ENCODE measurements at regions not wholly inside any gene's neighbourhood (a gene's known extent, or its start where the extent isn't known, plus 50 kb on each side); places are given as distances from the start of the nearest gene placed in this dataset.

DNA sequence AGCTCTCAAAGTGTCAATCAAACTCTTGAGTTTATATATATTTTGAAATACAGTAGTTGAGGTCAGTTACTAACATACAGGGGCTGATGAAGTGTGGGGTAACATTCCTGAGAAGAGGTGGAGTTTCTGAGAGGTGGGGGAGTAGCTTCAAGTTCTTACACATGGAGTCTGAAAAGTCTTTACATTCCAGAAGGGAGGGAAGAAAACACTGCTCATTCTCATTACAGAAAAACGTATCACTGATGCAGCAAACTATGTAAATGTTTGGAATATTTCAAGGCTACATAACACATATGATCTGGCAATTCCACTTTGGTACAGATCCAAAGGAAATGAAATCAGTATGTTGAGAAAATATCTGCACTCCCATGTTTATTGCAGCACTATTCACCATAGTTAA lies 1065.8 kb upstream of the B3GALT2 start:
- no peaks in the 10 kb centered on the region for H3K27me3 Mint-ChIP-seq (ENCODE audit: low read depth, poor library complexity)
- TF ChIP-seq, protein P1, sequence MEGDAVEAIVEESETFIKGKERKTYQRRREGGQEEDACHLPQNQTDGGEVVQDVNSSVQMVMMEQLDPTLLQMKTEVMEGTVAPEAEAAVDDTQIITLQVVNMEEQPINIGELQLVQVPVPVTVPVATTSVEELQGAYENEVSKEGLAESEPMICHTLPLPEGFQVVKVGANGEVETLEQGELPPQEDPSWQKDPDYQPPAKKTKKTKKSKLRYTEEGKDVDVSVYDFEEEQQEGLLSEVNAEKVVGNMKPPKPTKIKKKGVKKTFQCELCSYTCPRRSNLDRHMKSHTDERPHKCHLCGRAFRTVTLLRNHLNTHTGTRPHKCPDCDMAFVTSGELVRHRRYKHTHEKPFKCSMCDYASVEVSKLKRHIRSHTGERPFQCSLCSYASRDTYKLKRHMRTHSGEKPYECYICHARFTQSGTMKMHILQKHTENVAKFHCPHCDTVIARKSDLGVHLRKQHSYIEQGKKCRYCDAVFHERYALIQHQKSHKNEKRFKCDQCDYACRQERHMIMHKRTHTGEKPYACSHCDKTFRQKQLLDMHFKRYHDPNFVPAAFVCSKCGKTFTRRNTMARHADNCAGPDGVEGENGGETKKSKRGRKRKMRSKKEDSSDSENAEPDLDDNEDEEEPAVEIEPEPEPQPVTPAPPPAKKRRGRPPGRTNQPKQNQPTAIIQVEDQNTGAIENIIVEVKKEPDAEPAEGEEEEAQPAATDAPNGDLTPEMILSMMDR (IDR thresholded peaks at IDR 0.05), result no peak
- DNase-seq, result no peak
- H3K9me3 Mint-ChIP-seq, result peaks cover 6% of the 10 kb centered on the region
- no peaks in the 10 kb centered on the region for H3K36me3 Mint-ChIP-seq (ENCODE audit: low read depth)
- no peak overlapping the region for H3K27ac Mint-ChIP-seq
- no peak overlapping the region for H3K4me3 Mint-ChIP-seq
- peaks cover 1% of the 10 kb centered on the region for H3K4me1 Mint-ChIP-seq

DNA sequence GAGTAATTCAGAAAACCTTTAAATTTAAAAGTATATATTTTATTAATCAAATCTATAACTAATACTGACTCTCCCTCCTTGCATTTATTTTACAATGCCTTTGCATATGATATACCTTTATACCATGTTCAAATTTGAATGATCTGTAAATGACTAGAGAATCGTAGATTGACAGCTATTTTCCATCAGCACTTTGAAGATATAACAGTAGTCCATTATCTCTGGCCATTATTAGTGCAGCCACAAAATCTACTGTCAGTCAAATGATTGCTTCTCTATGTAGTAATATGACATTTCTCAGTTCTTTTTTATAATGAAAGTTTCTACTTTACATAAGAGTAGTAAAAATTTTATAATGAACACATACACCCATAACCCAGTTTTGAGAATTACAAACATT lies 1054.8 kb upstream of the B3GALT2 start:
- H3K4me3 Mint-ChIP-seq, result no peak overlapping the region

DNA sequence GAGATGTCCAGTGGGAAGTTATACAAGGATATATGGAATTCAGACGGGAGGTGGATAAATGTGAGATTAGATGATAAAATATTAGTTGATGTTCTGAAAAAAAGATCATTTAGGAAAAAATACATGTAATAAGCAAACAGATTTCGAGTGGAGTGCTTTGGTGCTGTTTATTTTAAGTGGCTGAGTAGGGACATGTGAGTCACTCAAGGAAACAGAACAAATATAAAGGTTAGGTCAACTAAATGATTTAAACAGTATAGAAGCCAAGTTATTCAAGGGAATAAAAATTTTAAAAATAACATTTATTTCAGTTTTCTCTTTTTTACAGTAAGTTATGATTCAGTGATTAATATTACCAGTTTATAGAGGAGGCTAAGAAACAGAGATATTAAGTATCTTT lies 1046.7 kb upstream of the B3GALT2 start:
- H3K27me3 Mint-ChIP-seq (ENCODE audit: low read depth, poor library complexity), result no peaks in the 10 kb centered on the region
- TF ChIP-seq, protein P1 (IDR thresholded peaks at IDR 0.05), result no peak
- H3K4me1 Mint-ChIP-seq, result peaks cover 4% of the 10 kb centered on the region
- H3K36me3 Mint-ChIP-seq (ENCODE audit: low read depth), result no peaks in the 10 kb centered on the region
- no peak overlapping the region for H3K27ac Mint-ChIP-seq
- no peaks in the 10 kb centered on the region for H3K9me3 Mint-ChIP-seq
- no peak for DNase-seq
- no peak overlapping the region for H3K4me3 Mint-ChIP-seq

More for the DNA sequence above, 1054.8 kb upstream of the B3GALT2 start:
- no peaks in the 10 kb centered on the region for H3K36me3 Mint-ChIP-seq (ENCODE audit: low read depth)
- peaks cover 3% of the 10 kb centered on the region for H3K27me3 Mint-ChIP-seq (ENCODE audit: low read depth, poor library complexity)
- no peak for DNase-seq
- H3K27ac Mint-ChIP-seq, result no peak overlapping the region
- H3K9me3 Mint-ChIP-seq, result peaks cover 3% of the 10 kb centered on the region
- TF ChIP-seq, protein P1 (IDR thresholded peaks at IDR 0.05), result no peak
- peaks cover under 1% of the 10 kb centered on the region for H3K4me1 Mint-ChIP-seq

DNA sequence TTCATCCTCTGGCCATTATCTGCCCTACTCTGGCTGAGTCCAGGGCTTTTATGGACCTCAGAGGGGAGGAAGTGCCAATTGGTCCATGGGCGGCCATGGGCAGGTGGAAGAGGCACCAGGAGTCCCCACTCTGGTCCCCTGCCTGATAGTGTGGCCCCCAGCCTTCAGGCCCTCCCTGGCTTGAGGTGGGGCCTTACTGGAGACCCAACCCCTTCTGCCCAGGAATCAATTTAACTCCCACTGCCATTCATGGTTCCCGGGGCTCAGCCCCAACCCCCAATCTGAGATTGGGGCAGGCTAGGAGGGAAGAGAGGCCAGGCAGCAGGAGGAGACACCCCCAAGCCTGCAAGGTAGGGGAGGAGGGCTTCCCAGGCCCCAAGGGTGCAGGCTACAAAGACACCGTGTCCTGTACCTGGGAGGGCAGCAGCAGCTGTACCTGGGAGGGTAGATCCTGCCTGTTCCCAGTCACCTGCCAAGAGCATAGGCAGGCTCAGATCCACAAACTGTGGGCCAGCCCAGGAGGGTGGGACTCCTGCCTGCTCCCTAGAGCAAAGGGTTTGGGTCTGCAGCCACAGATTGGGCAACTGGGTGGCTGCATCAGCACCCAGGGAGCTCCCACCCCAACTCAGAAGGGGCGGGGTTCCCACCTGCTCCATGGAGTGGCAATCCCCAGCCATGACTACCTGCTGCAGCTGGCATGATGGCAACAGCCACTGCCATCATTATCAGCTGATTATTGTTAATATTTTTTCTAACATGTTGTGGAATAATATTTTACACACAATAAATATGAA lies 1044.1 kb upstream of the B3GALT2 start:
- Mint-ChIP-seq H3K4me3 (no peak overlapping the region), H3K27ac (no peak overlapping the region), H3K36me3 (ENCODE audit: low read depth) (no peaks in the 10 kb centered on the region), H3K4me1 (peaks cover 8% of the 10 kb centered on the region), H3K27me3 (ENCODE audit: low read depth, poor library complexity) (no peaks in the 10 kb centered on the region), H3K9me3 (no peaks in the 10 kb centered on the region)
- no peak for DNase-seq
- TF ChIP-seq, protein P1 (IDR thresholded peaks at IDR 0.05), result no peak

DNA sequence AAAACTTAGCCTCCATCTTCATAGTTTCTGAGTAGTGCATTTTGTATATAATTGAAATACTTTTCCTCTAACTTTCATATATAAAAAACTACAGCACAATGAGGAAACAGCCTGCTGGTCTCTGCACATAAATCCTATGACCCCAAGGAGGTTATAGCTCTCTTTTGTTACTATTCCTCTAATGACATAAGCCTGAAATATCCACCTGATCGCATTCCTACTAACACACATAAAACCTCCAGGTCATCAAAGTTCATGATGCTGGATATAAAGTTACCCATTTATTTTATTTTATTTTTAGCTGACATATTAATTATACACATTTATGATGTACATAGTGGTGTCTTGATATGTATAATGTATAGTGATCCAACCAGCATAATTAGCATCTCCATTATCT lies 1042.0 kb upstream of the B3GALT2 start:
- no peaks in the 10 kb centered on the region for H3K27me3 Mint-ChIP-seq (ENCODE audit: low read depth, poor library complexity)
- no peak overlapping the region for H3K27ac Mint-ChIP-seq
- TF ChIP-seq, protein P1 (IDR thresholded peaks at IDR 0.05), result no peak
- no peaks in the 10 kb centered on the region for H3K9me3 Mint-ChIP-seq
- no peaks in the 10 kb centered on the region for H3K36me3 Mint-ChIP-seq (ENCODE audit: low read depth)
- H3K4me1 Mint-ChIP-seq, result peaks cover 4% of the 10 kb centered on the region
- H3K4me3 Mint-ChIP-seq, result no peak overlapping the region
- no peak for DNase-seq

DNA sequence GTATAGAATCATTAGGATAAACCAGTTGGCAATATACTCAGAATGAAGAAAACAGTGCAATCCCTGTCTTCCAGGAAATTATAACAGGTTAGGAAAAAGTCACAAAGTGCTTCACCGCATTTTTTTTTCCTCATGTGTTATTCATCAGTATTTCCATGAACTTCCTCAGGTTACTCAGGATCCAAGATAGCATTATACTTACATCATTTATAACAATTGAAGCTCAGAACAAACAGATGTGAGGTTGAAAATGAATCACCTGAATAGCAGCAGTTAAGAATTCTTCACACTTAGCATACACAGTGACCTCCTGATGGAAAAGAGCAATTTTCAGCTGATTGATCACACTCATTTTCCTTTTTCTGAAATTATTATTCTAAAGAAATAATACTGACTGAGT lies 1040.7 kb upstream of the B3GALT2 start:
- Mint-ChIP-seq H3K27me3 (ENCODE audit: low read depth, poor library complexity) (peaks cover 6% of the 10 kb centered on the region), H3K4me3 (no peak overlapping the region), H3K9me3 (no peaks in the 10 kb centered on the region), H3K27ac (no peak overlapping the region), H3K4me1 (peaks cover 4% of the 10 kb centered on the region), H3K36me3 (ENCODE audit: low read depth) (no peaks in the 10 kb centered on the region)
- no peak for DNase-seq
- TF ChIP-seq, protein P1 (IDR thresholded peaks at IDR 0.05), result no peak
